ENCODE measurements at regions not wholly inside any gene's neighbourhood (a gene's known extent, or its start where the extent isn't known, plus 50 kb on each side); places are given as distances from the start of the nearest gene placed in this dataset.

- no peak for DNase-seq
Measured at GRCh38 chr17:72511242-72511641, 390.4 kb downstream of the SOX9 start.

GRCh38 chr17:72511874-72512273, 391.1 kb downstream of the SOX9 start:
- DNase-seq = no peak

- DNase-seq = no peak
Measured at GRCh38 chr17:72512649-72513556, 392.1 kb downstream of the SOX9 start.

GRCh38 chr17:72514321-72514861, 393.6 kb downstream of the SOX9 start:
- DNase-seq = no peak

GRCh38 chr17:72514891-72515290, 394.1 kb downstream of the SOX9 start:
- no peak for DNase-seq

- DNase-seq = no peak
Measured at GRCh38 chr17:72515291-72516065, 394.7 kb downstream of the SOX9 start.

- DNase-seq = no peak
Measured at GRCh38 chr17:72516772-72517399, 396.1 kb downstream of the SOX9 start.

GRCh38 chr17:72517413-72518158, 396.8 kb downstream of the SOX9 start:
- DNase-seq = no peak

- DNase-seq = no peak
Measured at GRCh38 chr17:72518159-72518732, 397.4 kb downstream of the SOX9 start.

- peak; percentile 79 for DNase-seq
Measured at GRCh38 chr17:72518753-72519597, 398.2 kb downstream of the SOX9 start.

GRCh38 chr17:72519598-72519936, 398.7 kb downstream of the SOX9 start:
- no peak for DNase-seq

- DNase-seq = no peak
Measured at GRCh38 chr17:72520665-72521303, 400.0 kb downstream of the SOX9 start.

GRCh38 chr17:72523491-72523890, 402.7 kb downstream of the SOX9 start:
- no peak for DNase-seq

GRCh38 chr17:72525225-72526015, 404.6 kb downstream of the SOX9 start:
- DNase-seq = no peak

- no peak for DNase-seq
Measured at GRCh38 chr17:72526769-72527168, 405.9 kb downstream of the SOX9 start.

- no peak for DNase-seq
Measured at GRCh38 chr17:72527789-72528188, 407.0 kb downstream of the SOX9 start.

GRCh38 chr17:72528683-72529082, 407.9 kb downstream of the SOX9 start:
- no peak for DNase-seq

GRCh38 chr17:72529386-72529785, 408.6 kb downstream of the SOX9 start:
- DNase-seq = peak; percentile 55

GRCh38 chr17:72530454-72530853, 409.6 kb downstream of the SOX9 start:
- no peak for DNase-seq

- DNase-seq = no peak
Measured at GRCh38 chr17:72531729-72532128, 410.9 kb downstream of the SOX9 start.
